GM04504 (cell line): ENCODE measurements at regions not wholly inside any gene's neighbourhood (a gene's known extent, or its start where the extent isn't known, plus 50 kb on each side); places are given as distances from the start of the nearest gene placed in this dataset.

Source experiments
- DNase-seq: peaks from one replicate; pipeline ENCODE4 v3.0.0-alpha.2; 2012; ENCODE audit warnings: low read depth

GRCh38 chr13:107252428-107252827, 684.5 kb upstream of the ARGLU1 start:
- DNase-seq: no peak

DNA sequence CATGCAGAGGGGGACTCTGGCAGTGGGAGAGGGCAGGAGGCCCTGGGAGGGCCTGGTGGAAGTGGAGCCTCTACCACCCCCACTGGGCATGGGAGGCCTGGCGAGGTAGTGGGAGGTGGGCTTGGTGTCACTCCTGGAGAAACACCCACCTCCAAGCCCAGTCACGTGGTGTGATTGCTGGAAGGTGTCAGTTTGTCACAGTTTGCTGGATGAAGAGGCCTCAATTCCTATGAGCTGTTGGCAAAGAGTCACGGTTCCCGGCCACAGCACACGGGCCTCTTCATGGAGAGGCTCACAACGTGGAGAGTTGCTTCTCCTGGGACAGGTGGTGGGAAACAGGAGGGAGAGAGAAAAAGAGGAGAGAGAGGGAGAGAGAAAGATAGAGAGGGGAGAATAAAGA, 684.1 kb upstream of the ARGLU1 start:
- no peak for DNase-seq

GRCh38 chr13:107251341-107251740, 683.4 kb upstream of the ARGLU1 start:
- DNase-seq: no peak

DNA sequence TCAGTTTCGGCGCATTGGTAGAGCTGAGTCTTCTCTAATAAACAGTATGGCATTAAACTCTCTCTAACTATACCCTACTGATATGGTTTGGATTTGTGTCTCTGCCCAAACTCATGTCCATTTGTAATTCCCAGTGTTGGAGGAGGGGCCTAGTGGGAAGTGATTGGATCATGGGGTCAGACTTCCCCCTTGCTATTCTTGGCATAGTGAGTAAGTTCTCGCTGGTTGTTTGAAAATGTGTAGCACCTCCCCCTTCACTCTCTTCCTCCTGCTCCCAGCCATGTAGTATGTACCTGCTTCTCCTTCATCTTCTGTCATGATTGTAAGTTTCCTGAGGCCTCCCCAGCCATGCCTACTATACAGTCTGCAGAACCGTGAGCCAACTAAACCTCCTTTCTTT, 682.7 kb upstream of the ARGLU1 start:
- DNase-seq: no peak

- DNase-seq: no peak
Observed at GRCh38 chr13:107244241-107244640, 676.3 kb upstream of the ARGLU1 start.

- no peak for DNase-seq
Observed at GRCh38 chr13:107242138-107242537, 674.2 kb upstream of the ARGLU1 start.

GRCh38 chr13:107241381-107241780, 673.4 kb upstream of the ARGLU1 start:
- no peak for DNase-seq

- DNase-seq: no peak
Observed at GRCh38 chr13:107239213-107239612, 671.3 kb upstream of the ARGLU1 start.

DNA sequence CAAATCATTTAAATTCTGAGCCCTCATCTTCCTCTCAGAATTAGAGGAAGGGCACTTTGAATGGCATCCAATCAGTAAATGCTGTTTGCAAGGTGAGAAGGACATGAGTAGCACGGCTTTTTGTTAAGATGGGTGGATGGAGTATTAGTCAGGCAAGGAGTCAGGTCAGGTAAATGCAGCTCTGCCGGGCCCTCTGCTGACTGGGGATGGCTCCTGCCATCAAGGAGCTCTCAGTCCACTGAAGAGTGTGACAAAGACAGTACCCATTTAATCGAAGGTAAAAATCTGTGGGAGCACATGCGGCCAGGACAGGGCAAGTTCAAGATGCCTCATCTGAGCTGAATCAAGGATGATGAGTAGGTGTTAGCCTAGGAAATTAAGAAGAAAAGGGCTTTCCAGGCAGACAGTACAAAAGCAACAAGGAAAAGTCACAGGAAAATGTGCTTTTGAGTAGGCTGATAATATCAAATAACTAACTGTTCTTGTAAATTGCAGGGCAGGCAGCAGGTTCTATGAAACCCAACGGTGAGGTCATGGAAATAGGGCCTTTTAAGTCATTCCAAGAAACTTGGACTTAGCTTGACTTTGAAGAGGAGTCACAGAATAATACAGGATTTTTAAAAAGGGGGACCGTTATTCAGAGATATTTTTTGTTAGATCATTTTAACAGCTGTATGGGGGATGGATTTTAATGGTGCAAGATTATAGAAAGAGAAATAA, 670.5 kb upstream of the ARGLU1 start:
- DNase-seq: no peak

- no peak for DNase-seq
Observed at GRCh38 chr13:107234319-107235073, 666.6 kb upstream of the ARGLU1 start.

GRCh38 chr13:107233541-107233940, 665.6 kb upstream of the ARGLU1 start:
- DNase-seq: no peak

DNA sequence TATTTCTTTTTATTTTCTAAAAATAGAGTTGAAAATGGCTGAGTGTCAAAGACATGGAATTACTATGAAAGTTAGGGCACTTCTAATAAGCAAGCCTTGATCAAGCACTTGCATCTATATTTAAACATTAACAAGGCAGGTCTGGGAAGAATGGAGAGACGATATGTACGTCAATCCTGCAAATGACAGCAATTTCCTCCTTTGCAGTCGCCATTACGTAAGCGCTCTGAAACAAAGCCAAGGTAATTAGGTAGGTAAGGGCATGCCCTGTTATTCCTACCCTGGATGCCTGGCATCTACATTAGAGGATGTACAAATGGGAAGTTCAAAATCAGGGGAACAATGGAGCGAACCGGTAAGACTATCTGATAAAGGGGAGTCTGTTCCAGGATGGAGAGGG, 664.0 kb upstream of the ARGLU1 start:
- DNase-seq: no peak

DNA sequence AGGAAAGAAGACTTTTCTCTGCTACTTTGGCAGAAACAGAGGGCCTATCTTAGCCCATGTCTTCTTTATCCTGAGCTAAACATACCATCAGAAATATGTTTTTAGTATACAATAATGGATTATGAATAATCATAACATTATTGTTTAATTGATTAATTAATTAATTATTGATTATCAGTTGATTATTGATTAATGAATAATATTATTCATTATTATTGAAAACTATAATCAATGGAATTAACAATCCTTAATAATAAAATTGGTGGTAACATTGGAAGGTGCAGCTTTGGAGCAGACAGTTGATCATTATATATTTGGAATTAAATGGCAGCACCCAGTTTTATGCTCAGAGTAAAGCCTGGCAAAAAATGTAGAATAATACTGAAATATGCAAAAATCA, 655.9 kb upstream of the ARGLU1 start:
- DNase-seq: no peak

GRCh38 chr13:107222597-107222996, 654.7 kb upstream of the ARGLU1 start:
- DNase-seq: no peak

DNA sequence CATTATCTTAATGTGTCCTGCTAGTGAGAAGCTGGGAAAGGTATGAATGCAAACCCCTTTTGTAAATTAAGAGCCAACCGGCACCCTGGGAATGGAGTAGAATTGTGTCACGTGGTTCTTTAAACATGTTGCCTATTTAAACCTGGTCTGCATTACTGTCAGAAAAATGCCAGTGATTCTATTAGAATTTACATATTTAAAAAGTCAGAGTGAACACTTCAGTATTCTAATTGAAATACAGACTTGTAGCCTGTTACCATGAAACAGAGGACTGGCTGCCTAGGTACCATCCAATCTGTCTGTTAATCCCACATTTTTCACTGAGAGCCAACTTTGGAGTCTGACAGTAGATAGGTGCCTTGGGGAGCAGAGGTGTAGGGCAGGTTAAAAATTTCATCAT, 652.3 kb upstream of the ARGLU1 start:
- DNase-seq: no peak

DNA sequence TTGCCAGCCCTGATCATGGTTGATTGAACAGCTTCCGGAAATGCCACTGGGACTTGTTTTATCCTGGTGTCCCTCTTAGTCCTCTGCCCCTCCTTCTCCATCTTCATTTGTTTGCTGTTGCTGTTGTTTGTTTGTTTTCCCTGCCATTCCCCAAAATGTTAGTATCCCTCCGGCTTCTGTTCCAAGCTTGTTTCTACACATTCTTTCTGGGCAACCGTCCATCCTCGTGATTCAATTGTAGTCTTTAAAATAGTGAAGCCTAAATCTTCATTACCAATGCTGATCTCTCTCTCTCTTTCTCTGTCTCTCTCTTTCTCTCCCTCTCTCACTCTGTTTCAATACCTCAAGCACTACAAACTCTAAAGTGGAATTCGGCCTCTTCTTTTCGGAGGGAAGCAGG, 649.3 kb upstream of the ARGLU1 start:
- DNase-seq: no peak

DNA sequence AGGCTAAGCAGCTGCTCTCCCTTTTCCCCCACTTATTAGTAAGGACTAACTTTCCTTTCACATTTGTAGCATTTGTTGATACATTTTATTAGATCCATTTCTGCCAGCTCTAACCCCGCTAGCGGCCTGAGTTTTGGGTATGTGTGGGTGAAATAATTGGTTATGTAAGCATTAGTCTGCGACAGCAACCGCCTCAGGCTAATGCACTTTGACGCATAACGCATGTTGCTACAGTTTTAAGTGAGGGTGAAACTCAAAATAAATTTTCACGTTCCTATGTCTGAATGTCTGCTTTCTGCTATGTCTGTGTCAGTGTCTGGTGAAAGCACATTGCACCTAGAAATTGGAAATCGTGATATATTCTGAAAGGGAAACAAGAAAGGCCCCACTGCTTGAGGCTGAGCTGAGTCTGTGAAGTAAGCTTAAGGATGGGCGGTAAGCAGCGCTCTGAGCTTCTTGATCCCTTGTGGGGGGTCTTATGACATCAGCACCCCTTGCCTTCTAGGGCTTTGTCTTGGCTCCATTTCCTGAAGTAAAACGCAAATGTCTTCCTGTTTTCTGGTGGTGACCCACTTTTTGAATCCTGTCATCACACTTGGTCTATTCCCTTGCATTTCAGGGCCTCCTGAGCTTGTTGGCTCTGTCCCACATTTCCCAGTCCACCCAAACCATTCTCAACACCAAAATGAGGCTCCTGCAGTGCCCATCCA, 648.3 kb upstream of the ARGLU1 start:
- DNase-seq: no peak

GRCh38 chr13:107211073-107211472, 643.1 kb upstream of the ARGLU1 start:
- peak; percentile 81 for DNase-seq

DNA sequence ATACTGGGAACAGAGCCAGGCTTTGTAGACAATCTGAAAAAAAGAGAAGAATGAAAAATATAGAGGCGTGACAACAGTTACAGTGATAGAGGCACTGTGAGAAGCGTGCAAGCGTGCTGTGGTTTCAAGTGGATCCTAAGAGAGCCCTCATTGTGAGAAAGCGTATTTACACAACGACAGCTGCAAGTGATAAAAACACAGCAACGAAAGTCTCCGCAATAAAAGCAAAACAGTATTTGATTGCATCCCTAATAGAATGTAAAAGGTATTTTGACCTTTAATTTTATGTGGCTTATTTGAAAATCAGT, 642.7 kb upstream of the ARGLU1 start:
- peak; percentile 55 for DNase-seq

GRCh38 chr13:107209824-107210722, 642.1 kb upstream of the ARGLU1 start:
- DNase-seq: peak; percentile 50

GRCh38 chr13:107208889-107209288, 641.0 kb upstream of the ARGLU1 start:
- no peak for DNase-seq
